ENCODE measurements at regions not wholly inside any gene's neighbourhood (a gene's known extent, or its start where the extent isn't known, plus 50 kb on each side); places are given as distances from the start of the nearest gene placed in this dataset.
"Not testable (repeated sequence)": the region's sequence is repeated elsewhere in the genome, so short reads cannot be mapped to it uniquely, and the experiment has no call there.

DNA sequence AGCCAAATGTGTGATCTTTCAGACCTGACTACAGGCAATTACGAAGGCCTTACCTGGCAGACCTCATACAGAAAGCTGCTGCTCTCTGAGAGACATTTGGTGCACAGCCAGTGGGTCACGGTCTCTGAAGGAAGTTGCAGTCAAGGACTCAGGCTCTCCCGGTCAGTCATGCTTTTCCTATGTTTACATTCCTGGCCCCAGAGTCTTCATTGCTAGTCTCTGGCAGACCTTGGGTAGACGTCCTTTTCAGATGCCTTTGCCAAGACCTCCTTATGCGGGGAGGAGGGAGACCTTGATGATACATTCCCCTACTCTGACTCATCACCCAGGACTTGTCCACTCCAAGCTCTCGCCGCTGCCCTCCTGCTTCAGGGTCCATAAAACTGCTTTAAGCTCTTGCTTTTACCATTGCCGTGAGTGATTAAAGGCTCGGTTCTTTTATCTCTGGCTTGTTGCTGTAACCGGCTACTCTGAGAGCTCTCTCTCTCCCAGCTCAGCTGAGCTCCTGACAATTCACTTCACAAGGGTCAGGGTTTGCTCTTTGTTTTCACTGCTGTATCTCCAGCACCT is 62.0 kb upstream of the SLC35F5 start:
- H3K4me3 ChIP-seq (ENCODE audit: low read depth, low read length), result no peak overlapping the region
- peak; percentile 99 for DNase-seq (ENCODE audit: low read depth)
- TF ChIP-seq, protein P1, sequence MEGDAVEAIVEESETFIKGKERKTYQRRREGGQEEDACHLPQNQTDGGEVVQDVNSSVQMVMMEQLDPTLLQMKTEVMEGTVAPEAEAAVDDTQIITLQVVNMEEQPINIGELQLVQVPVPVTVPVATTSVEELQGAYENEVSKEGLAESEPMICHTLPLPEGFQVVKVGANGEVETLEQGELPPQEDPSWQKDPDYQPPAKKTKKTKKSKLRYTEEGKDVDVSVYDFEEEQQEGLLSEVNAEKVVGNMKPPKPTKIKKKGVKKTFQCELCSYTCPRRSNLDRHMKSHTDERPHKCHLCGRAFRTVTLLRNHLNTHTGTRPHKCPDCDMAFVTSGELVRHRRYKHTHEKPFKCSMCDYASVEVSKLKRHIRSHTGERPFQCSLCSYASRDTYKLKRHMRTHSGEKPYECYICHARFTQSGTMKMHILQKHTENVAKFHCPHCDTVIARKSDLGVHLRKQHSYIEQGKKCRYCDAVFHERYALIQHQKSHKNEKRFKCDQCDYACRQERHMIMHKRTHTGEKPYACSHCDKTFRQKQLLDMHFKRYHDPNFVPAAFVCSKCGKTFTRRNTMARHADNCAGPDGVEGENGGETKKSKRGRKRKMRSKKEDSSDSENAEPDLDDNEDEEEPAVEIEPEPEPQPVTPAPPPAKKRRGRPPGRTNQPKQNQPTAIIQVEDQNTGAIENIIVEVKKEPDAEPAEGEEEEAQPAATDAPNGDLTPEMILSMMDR (IDR thresholded peaks at IDR 0.05; ENCODE audit: insufficient read depth, low read depth, low read length), result no peak

DNA sequence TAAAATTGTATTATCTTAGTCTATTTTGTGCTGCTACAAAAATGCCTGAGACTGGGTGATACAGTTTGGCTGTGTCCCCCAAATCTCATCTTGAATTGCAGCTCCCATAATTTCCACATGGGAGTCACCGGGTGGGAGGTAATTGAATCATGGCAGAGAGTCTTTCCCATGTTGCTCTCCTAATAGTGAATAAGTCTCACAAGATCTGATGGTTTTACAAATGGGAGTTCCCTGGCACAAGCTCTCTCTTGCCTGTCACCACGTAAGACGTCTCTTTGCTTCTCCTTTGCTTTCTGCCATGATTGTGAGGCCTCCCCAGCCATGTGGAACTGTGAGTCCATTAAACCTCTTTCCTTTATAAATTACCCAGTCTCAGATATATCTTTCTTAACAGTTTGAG is 57.0 kb upstream of the SLC35F5 start:
- H3K4me3 ChIP-seq (ENCODE audit: low read depth, low read length); DNase-seq (ENCODE audit: low read depth): not testable (repeated sequence)

DNA sequence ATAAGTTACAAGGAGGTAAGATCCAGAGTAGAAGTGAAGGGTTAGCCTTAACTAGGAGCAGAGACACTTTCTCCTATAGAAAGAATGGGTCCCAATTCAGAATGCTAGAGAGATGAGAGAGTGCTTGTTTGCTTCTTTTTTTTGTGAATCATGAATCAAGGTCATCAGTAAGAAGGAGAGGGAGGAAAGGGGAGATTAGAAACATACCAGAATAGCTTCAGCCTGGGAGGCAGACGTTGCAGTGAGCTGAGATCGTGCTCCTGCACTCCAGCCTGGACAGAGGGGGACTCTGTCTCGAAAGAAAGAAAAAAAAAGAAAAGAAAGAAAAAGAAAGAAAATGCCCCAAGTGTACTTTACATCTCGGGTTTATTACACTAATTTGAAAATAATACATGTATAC is 55.8 kb upstream of the SLC35F5 start:
- H3K4me3 ChIP-seq (ENCODE audit: low read depth, low read length), result no peak overlapping the region
- TF ChIP-seq, protein P1 (IDR thresholded peaks at IDR 0.05; ENCODE audit: insufficient read depth, low read depth, low read length), result no peak
- DNase-seq (ENCODE audit: low read depth), result no peak

DNA sequence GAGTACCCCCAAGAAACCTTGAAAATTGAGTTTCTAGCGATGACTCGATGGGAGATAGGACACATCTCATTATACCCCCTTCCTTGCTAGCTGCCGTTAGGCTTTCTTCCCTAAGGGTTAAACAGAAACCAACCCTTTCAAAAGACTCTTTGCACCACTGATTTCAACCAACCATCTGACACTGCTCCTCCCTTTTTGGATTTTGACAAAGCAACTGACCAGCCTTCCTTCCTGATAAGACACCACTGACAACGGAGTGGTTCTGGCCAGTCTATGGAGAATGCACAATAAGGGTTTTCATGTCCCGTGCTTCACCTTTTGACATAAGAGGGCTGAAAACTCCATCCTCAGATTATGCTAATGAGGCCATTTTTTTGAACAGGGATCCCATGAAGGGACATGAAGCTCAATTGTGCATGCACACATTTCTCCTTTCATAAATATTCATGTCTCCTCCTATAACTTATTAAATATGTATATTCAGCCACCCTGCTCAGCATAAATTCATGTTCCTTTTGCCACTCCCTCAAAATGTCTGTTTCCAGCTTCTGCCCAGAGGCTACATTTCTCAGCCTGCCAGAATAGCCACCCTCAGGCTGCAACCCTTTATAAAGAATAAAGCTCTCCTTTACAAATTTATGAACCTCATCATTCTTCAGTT is 52.8 kb upstream of the SLC35F5 start:
- no peak for DNase-seq (ENCODE audit: low read depth)
- no peak overlapping the region for H3K4me3 ChIP-seq (ENCODE audit: low read depth, low read length)
- TF ChIP-seq, protein P1 (IDR thresholded peaks at IDR 0.05; ENCODE audit: insufficient read depth, low read depth, low read length), result no peak

- DNase-seq (ENCODE audit: low read depth), result no peak
- H3K4me3 ChIP-seq (ENCODE audit: low read depth, low read length), result no peak overlapping the region
- TF ChIP-seq, protein P1 (IDR thresholded peaks at IDR 0.05; ENCODE audit: insufficient read depth, low read depth, low read length), result no peak
Observed at GRCh38 chr2:113807721-113808120, 51.3 kb upstream of the SLC35F5 start.

- TF ChIP-seq, protein P1 (IDR thresholded peaks at IDR 0.05; ENCODE audit: insufficient read depth, low read depth, low read length), result no peak
- peak; percentile 74 for DNase-seq (ENCODE audit: low read depth)
- H3K4me3 ChIP-seq (ENCODE audit: low read depth, low read length), result no peak overlapping the region
Observed at GRCh38 chr2:113806217-113806913, 49.9 kb upstream of the SLC35F5 start.

Data from fibroblast of villous mesenchyme (primary cell).